ENCODE measurements at regions not wholly inside any gene's neighbourhood (a gene's known extent, or its start where the extent isn't known, plus 50 kb on each side); places are given as distances from the start of the nearest gene placed in this dataset.

GRCh38 chr10:8504499-8504898 lies 450.0 kb downstream of the GATA3 start:
- H3K4me1 ChIP-seq (replicated peaks; ENCODE audit: insufficient read depth) = no peaks in the 10 kb centered on the region
- BruUV-seq (replicated peaks) = no TSS peak
- intact Hi-C loops (cut with micrococcal nuclease; ENCODE audit: unreplicated experiment) = no loop called here
- TF ChIP-seq EZH2 (IDR thresholded peaks at IDR 0.05; ENCODE audit: low read depth) (no peak), CTCF (conservative IDR thresholded peaks at IDR 0.05) (no peak)
- no peak overlapping the region for H3K27ac ChIP-seq
- DNase-seq = no peak
- no peaks in the 10 kb centered on the region for H3F3A ChIP-seq (ENCODE audit: insufficient read depth, low read depth)
- CTCF ChIA-PET = no interaction called here
- H3K79me2 ChIP-seq (ENCODE audit: low read depth) = no peaks in the 10 kb centered on the region
- no peaks in the 10 kb centered on the region for H3K27me3 ChIP-seq (ENCODE audit: insufficient read depth, low read depth)
- no peak overlapping the region for H3K4me3 ChIP-seq
- no peaks in the 10 kb centered on the region for H3K9me3 ChIP-seq (ENCODE audit: insufficient read depth, low read depth)
- no peak overlapping the region for H2AFZ ChIP-seq
- H3K4me2 ChIP-seq = no peak overlapping the region
- H4K20me1 ChIP-seq (ENCODE audit: insufficient read depth) = no peaks in the 10 kb centered on the region
- H3K36me3 ChIP-seq (ENCODE audit: low read depth) = no peaks in the 10 kb centered on the region
- no peaks in the 10 kb centered on the region for H3K9me2 ChIP-seq (ENCODE audit: insufficient read depth)
- POLR2A ChIA-PET (ENCODE audit: unreplicated experiment) = interaction anchor here (0.6 kb wide), 1 partner anchor 289 kb away, joined by 6 read pairs; no protein-coding TSS in a partner anchor

GRCh38 chr10:8507156-8507555 lies 452.7 kb downstream of the GATA3 start:
- intact Hi-C loops (cut with micrococcal nuclease; ENCODE audit: unreplicated experiment) = no loop called here
- Histone ChIP-seq H3K9me2 (ENCODE audit: insufficient read depth) (no peaks in the 10 kb centered on the region), H3K27me3 (ENCODE audit: insufficient read depth, low read depth) (no peaks in the 10 kb centered on the region)

GRCh38 chr10:8508882-8509281 lies 454.4 kb downstream of the GATA3 start:
- Histone ChIP-seq H3K27ac (no peak overlapping the region), H4K20me1 (ENCODE audit: insufficient read depth) (no peaks in the 10 kb centered on the region), H3K36me3 (ENCODE audit: low read depth) (no peaks in the 10 kb centered on the region), H3K4me3 (no peak overlapping the region), H3K27me3 (ENCODE audit: insufficient read depth, low read depth) (no peaks in the 10 kb centered on the region), H3K4me2 (no peak overlapping the region), H3K79me2 (ENCODE audit: low read depth) (no peaks in the 10 kb centered on the region), H3F3A (ENCODE audit: insufficient read depth, low read depth) (no peaks in the 10 kb centered on the region), H2AFZ (no peak overlapping the region), H3K9me3 (ENCODE audit: insufficient read depth, low read depth) (no peaks in the 10 kb centered on the region), H3K4me1 (replicated peaks; ENCODE audit: insufficient read depth) (no peaks in the 10 kb centered on the region), H3K9me2 (ENCODE audit: insufficient read depth) (no peaks in the 10 kb centered on the region)
- BruUV-seq (replicated peaks) = no TSS peak
- no peak for DNase-seq
- intact Hi-C loops (cut with micrococcal nuclease; ENCODE audit: unreplicated experiment) = no loop called here
- no peak for TF ChIP-seq CTCF (conservative IDR thresholded peaks at IDR 0.05)
- no peak for TF ChIP-seq EZH2 (IDR thresholded peaks at IDR 0.05; ENCODE audit: low read depth)
- POLR2A ChIA-PET (ENCODE audit: unreplicated experiment) = no interaction called here
- CTCF ChIA-PET = no interaction called here

More at GRCh38 chr10:8507156-8507555, 452.7 kb downstream of the GATA3 start:
- BruUV-seq (replicated peaks) = no TSS peak
- H3K36me3 ChIP-seq (ENCODE audit: low read depth) = no peaks in the 10 kb centered on the region
- no peak overlapping the region for H3K4me2 ChIP-seq
- POLR2A ChIA-PET (ENCODE audit: unreplicated experiment) = no interaction called here
- CTCF ChIA-PET = no interaction called here
- no peaks in the 10 kb centered on the region for H3F3A ChIP-seq (ENCODE audit: insufficient read depth, low read depth)
- DNase-seq = no peak
- no peaks in the 10 kb centered on the region for H4K20me1 ChIP-seq (ENCODE audit: insufficient read depth)
- no peak for TF ChIP-seq EZH2 (IDR thresholded peaks at IDR 0.05; ENCODE audit: low read depth)
- TF ChIP-seq CTCF (conservative IDR thresholded peaks at IDR 0.05) = no peak
- H2AFZ ChIP-seq = no peak overlapping the region
- H3K79me2 ChIP-seq (ENCODE audit: low read depth) = no peaks in the 10 kb centered on the region
- H3K9me3 ChIP-seq (ENCODE audit: insufficient read depth, low read depth) = no peaks in the 10 kb centered on the region
- no peaks in the 10 kb centered on the region for H3K4me1 ChIP-seq (replicated peaks; ENCODE audit: insufficient read depth)
- no peak overlapping the region for H3K4me3 ChIP-seq
- H3K27ac ChIP-seq = no peak overlapping the region
